ENCODE measurements at regions not wholly inside any gene's neighbourhood (a gene's known extent, or its start where the extent isn't known, plus 50 kb on each side); places are given as distances from the start of the nearest gene placed in this dataset.

DNA sequence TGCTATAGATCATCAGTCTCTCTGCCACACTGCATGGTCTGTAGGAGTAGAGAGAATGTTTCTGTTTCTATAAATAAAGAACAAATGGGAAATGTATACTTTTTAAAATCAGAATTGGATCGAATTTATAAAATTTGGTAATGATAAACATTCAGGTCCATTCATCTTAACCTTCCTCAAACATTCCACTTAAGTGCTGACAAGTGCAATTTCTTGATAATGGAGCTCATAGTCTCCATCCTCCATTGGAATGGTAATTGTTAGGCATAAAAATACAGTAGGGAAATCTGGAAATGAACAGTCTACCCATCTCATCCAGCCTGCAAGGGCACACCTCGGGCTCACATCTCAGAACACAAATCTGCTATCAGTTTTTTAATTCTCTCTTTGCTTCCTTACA is 122.6 kb upstream of the PACRGL start:
- H4K20me1 ChIP-seq (ENCODE audit: low read depth), result no peaks in the 10 kb centered on the region

GRCh38 chr4:20580907-20581306 is 119.4 kb upstream of the PACRGL start:
- no peak for DNase-seq (ENCODE audit: low spot score)
- no peak overlapping the region for H3K4me3 ChIP-seq
- H3K4me1 Mint-ChIP-seq, result peaks cover 3% of the 10 kb centered on the region
- H2AFZ ChIP-seq (replicated peaks), result peak overlapping the region; percentile 28
- H3K36me3 ChIP-seq, result no peaks in the 10 kb centered on the region
- no peaks in the 10 kb centered on the region for H3F3A ChIP-seq (ENCODE audit: low read depth)
- no peaks in the 10 kb centered on the region for H3K9me3 ChIP-seq (ENCODE audit: low read depth)
- H3K4me1 ChIP-seq, result no peaks in the 10 kb centered on the region
- no peaks in the 10 kb centered on the region for H3K9me3 Mint-ChIP-seq
- H3K4me3 Mint-ChIP-seq, result no peak overlapping the region
- H3K36me3 Mint-ChIP-seq, result peaks cover 26% of the 10 kb centered on the region
- H3K27me3 ChIP-seq, result no peaks in the 10 kb centered on the region
- no peak overlapping the region for H3K27ac ChIP-seq
- H3K79me2 ChIP-seq (ENCODE audit: low read depth), result no peaks in the 10 kb centered on the region
- no peak overlapping the region for H3K9ac ChIP-seq
- no peaks in the 10 kb centered on the region for H4K20me1 ChIP-seq (ENCODE audit: low read depth)
- TF ChIP-seq EZH2phosphoT487 (IDR thresholded peaks at IDR 0.05) (no peak), EZH2 (IDR thresholded peaks at IDR 0.05) (no peak), CTCF (IDR thresholded peaks at IDR 0.05) (no peak)
- no peaks in the 10 kb centered on the region for H3K27me3 Mint-ChIP-seq (ENCODE audit: insufficient read depth, low read depth)
- H3K27ac Mint-ChIP-seq, result no peak overlapping the region
- H3K4me2 ChIP-seq, result no peak overlapping the region

More for the DNA sequence above, 122.6 kb upstream of the PACRGL start:
- Mint-ChIP-seq H3K27ac (no peak overlapping the region), H3K4me3 (no peak overlapping the region), H3K36me3 (peaks cover 20% of the 10 kb centered on the region), H3K9me3 (no peaks in the 10 kb centered on the region), H3K27me3 (ENCODE audit: insufficient read depth, low read depth) (no peaks in the 10 kb centered on the region), H3K4me1 (peaks cover 19% of the 10 kb centered on the region)
- no peak overlapping the region for H3K9ac ChIP-seq
- H3K27ac ChIP-seq, result no peak overlapping the region
- H3F3A ChIP-seq (ENCODE audit: low read depth), result peaks cover 6% of the 10 kb centered on the region
- H3K4me2 ChIP-seq, result no peak overlapping the region
- no peak overlapping the region for H3K4me3 ChIP-seq
- no peaks in the 10 kb centered on the region for H3K36me3 ChIP-seq
- no peak for TF ChIP-seq EZH2 (IDR thresholded peaks at IDR 0.05)
- no peak for TF ChIP-seq EZH2phosphoT487 (IDR thresholded peaks at IDR 0.05)
- TF ChIP-seq CTCF (IDR thresholded peaks at IDR 0.05), result no peak
- no peak for DNase-seq (ENCODE audit: low spot score)
- no peak overlapping the region for H2AFZ ChIP-seq (replicated peaks)
- no peaks in the 10 kb centered on the region for H3K9me3 ChIP-seq (ENCODE audit: low read depth)
- H3K4me1 ChIP-seq, result peaks cover 9% of the 10 kb centered on the region
- H3K27me3 ChIP-seq, result no peaks in the 10 kb centered on the region
- no peaks in the 10 kb centered on the region for H3K79me2 ChIP-seq (ENCODE audit: low read depth)

- Mint-ChIP-seq H3K27ac (no peak overlapping the region), H3K9me3 (no peaks in the 10 kb centered on the region), H3K4me1 (peaks cover 2% of the 10 kb centered on the region), H3K36me3 (peaks cover 19% of the 10 kb centered on the region), H3K27me3 (ENCODE audit: insufficient read depth, low read depth) (no peaks in the 10 kb centered on the region), H3K4me3 (no peak overlapping the region)
- Histone ChIP-seq H3K9ac (no peak overlapping the region), H3K4me2 (no peak overlapping the region), H3K79me2 (ENCODE audit: low read depth) (no peaks in the 10 kb centered on the region), H3K36me3 (no peaks in the 10 kb centered on the region), H3K9me3 (ENCODE audit: low read depth) (no peaks in the 10 kb centered on the region), H4K20me1 (ENCODE audit: low read depth) (no peaks in the 10 kb centered on the region), H3K4me3 (no peak overlapping the region), H3F3A (ENCODE audit: low read depth) (no peaks in the 10 kb centered on the region), H2AFZ (replicated peaks) (no peak overlapping the region), H3K27ac (no peak overlapping the region), H3K27me3 (no peaks in the 10 kb centered on the region), H3K4me1 (no peaks in the 10 kb centered on the region)
- DNase-seq (ENCODE audit: low spot score), result peak; percentile 7
- TF ChIP-seq EZH2 (IDR thresholded peaks at IDR 0.05) (no peak), CTCF (IDR thresholded peaks at IDR 0.05) (no peak), EZH2phosphoT487 (IDR thresholded peaks at IDR 0.05) (no peak)
Measured at GRCh38 chr4:20589436-20589835, 110.8 kb upstream of the PACRGL start.
